MM.1S (cell line): ENCODE measurements at regions not wholly inside any gene's neighbourhood (a gene's known extent, or its start where the extent isn't known, plus 50 kb on each side); places are given as distances from the start of the nearest gene placed in this dataset.

Source experiments
- DNase-seq: peaks from one replicate; pipeline ENCODE4 v3.0.0-alpha.2; 2015
- H2AFZ ChIP-seq: fragments of 300-600 bp; sonication (generic); 2 replicates; pipeline ENCODE4 v1.6.0; 2016; ENCODE audit warnings: antibody characterized with exemption, low read length
- H3F3A ChIP-seq: fragments of 300-600 bp; sonication (generic); 2 replicates; pipeline ENCODE4 v1.6.1; 2016; ENCODE audit warnings: mild to moderate bottlenecking, antibody characterized with exemption, low read length, moderate library complexity, mixed read lengths; ENCODE audit not compliant: insufficient read depth
- H3K27ac ChIP-seq: fragments of 300-600 bp; sonication (generic); 2 replicates; pipeline ENCODE4 v1.5.1; 2016; ENCODE audit warnings: mild to moderate bottlenecking, low read length
- H3K27me3 ChIP-seq: fragments of 300-600 bp; sonication (generic); replicated peaks from 2 replicates; pipeline ENCODE4 v1.6.0; 2016; ENCODE audit warnings: low read length; ENCODE audit not compliant: insufficient read depth
- H3K36me3 ChIP-seq: fragments of 300-600 bp; sonication (generic); replicated peaks from 2 replicates; pipeline ENCODE4 v1.6.1; 2016; ENCODE audit warnings: mild to moderate bottlenecking, low read length, mixed read lengths; ENCODE audit not compliant: insufficient read depth
- H3K4me1 ChIP-seq: fragments of 300-600 bp; sonication (generic); 2 replicates; pipeline ENCODE4 v1.6.1; 2016; ENCODE audit warnings: low read length, mixed read lengths
- H3K4me2 ChIP-seq: fragments of 300-600 bp; sonication (generic); 2 replicates; pipeline ENCODE4 v1.6.0; 2016; ENCODE audit warnings: low read depth, low read length
- H3K4me3 ChIP-seq: fragments of 300-600 bp; sonication (generic); 2 replicates; pipeline ENCODE4 v1.5.1; 2016; ENCODE audit warnings: low read length, mixed read lengths
- H3K79me2 ChIP-seq: fragments of 300-600 bp; sonication (generic); 2 replicates; pipeline ENCODE4 v1.6.1; 2016; ENCODE audit warnings: mixed run types, low read length, mixed read lengths
- H3K9ac ChIP-seq: fragments of 300-600 bp; sonication (generic); 2 replicates; pipeline ENCODE4 v1.6.1; 2016; ENCODE audit warnings: low read length, mixed read lengths
- H3K9me2 ChIP-seq: fragments of 300-600 bp; sonication (generic); replicated peaks from 2 replicates; pipeline ENCODE4 v1.6.1; 2016; ENCODE audit warnings: mild to moderate bottlenecking, low read length, mixed read lengths; ENCODE audit not compliant: insufficient read depth
- H3K9me3 ChIP-seq: fragments of 300-600 bp; sonication (generic); replicated peaks from 2 replicates; pipeline ENCODE4 v1.6.1; 2016; ENCODE audit warnings: mild to moderate bottlenecking, low read length, mixed read lengths; ENCODE audit not compliant: insufficient read depth
- H4K20me1 ChIP-seq: fragments of 300-600 bp; sonication (generic); 2 replicates; pipeline ENCODE4 v1.6.1; 2016; ENCODE audit warnings: mild to moderate bottlenecking, low read length, moderate library complexity, mixed read lengths; ENCODE audit not compliant: insufficient read depth
- CTCF ChIP-seq: fragments of 300-600 bp; sonication (generic); IDR thresholded peaks from 2 replicates; pipeline ENCODE4 v1.5.1; 2016; ENCODE audit warnings: antibody characterized with exemption, low read length, mixed read lengths
- EZH2 ChIP-seq: fragments of 300-600 bp; sonication (generic); optimal IDR thresholded peaks from 2 replicates; pipeline ENCODE3; 2017; ENCODE audit warnings: low read depth, mild to moderate bottlenecking, antibody characterized with exemption, low read length, mixed read lengths
- EZH2phosphoT487 ChIP-seq: fragments of 300-600 bp; sonication (generic); IDR thresholded peaks from 2 replicates; pipeline ENCODE4 v1.6.1; 2018; ENCODE audit warnings: antibody characterized with exemption, low read length

GRCh38 chr6:9537381-9537780 lies 877.5 kb downstream of the TFAP2A start:
- H3K9me3 ChIP-seq = no peaks in the 10 kb centered on the region
- H3K4me1 ChIP-seq = no peaks in the 10 kb centered on the region
- no peak overlapping the region for H3K4me3 ChIP-seq
- no peaks in the 10 kb centered on the region for H3F3A ChIP-seq
- H3K27me3 ChIP-seq = no peaks in the 10 kb centered on the region
- H2AFZ ChIP-seq = no peak overlapping the region
- H3K9ac ChIP-seq = no peak overlapping the region
- H3K9me2 ChIP-seq = no peaks in the 10 kb centered on the region
- H3K27ac ChIP-seq = no peak overlapping the region
- no peak for DNase-seq
- H3K36me3 ChIP-seq = no peaks in the 10 kb centered on the region
- no peak overlapping the region for H3K4me2 ChIP-seq
- H3K79me2 ChIP-seq = no peaks in the 10 kb centered on the region
- H4K20me1 ChIP-seq = no peaks in the 10 kb centered on the region
- no peak for TF ChIP-seq EZH2
- TF ChIP-seq CTCF = no peak
- no peak for TF ChIP-seq EZH2phosphoT487

- H3K4me3 ChIP-seq = no peak overlapping the region
- H3K36me3 ChIP-seq = no peaks in the 10 kb centered on the region
- H3K4me2 ChIP-seq = no peak overlapping the region
- H3K79me2 ChIP-seq = no peaks in the 10 kb centered on the region
- H3K9me3 ChIP-seq = no peaks in the 10 kb centered on the region
- TF ChIP-seq EZH2 = no peak
- TF ChIP-seq EZH2phosphoT487 = no peak
- TF ChIP-seq CTCF = no peak
- H3F3A ChIP-seq = no peaks in the 10 kb centered on the region
- H3K27ac ChIP-seq = no peak overlapping the region
- DNase-seq = no peak
- no peaks in the 10 kb centered on the region for H3K27me3 ChIP-seq
- no peak overlapping the region for H2AFZ ChIP-seq
- no peaks in the 10 kb centered on the region for H3K4me1 ChIP-seq
- no peak overlapping the region for H3K9ac ChIP-seq
- no peaks in the 10 kb centered on the region for H3K9me2 ChIP-seq
- H4K20me1 ChIP-seq = no peaks in the 10 kb centered on the region
These were observed 879.8 kb downstream of the TFAP2A start for GRCh38 chr6:9535106-9535505.

DNA sequence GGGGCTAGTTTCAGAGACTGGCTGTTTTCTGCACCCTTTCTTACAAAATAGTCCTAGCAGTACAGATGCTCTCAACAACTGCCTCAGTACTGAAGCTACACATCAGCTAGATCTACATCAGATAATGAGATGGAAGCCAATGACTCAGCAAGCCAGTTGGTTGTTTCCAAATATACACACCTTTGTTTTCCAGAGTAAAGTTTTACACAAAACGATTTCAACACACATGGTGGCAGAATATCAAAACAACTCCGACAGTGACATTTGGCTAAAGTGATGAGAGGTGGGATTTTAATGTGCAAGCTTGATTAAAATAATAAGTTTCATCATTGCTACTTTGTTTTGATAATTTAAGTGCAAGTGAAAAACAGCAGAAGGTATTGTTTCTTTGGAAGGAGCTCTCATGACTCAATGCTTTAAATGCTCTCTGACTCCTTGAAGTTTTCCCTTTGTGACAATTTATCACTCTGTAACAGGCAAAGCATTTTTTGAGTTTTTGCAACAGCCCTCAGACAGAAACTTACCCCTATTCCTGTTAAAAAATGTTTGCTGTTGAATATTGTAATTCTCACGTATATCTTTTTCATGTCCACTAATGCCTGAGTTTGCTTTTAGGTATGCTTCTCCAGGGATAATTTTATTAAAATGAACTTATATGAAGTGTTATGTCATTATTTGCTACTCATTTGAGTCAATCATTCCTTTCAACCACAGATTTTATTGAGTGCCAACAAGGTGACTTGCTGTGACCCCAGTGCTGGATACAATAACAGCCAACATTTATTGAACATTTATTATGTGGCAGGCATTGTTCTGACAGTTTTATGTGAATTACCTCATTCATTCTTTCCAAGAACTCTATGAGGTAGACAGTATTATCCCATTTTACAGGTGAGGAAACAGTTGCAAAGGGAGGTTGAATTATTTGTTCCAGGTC lies 882.0 kb downstream of the TFAP2A start:
- H3K4me3 ChIP-seq = no peak overlapping the region
- TF ChIP-seq CTCF = no peak
- no peak for TF ChIP-seq EZH2
- TF ChIP-seq EZH2phosphoT487 = no peak
- H3K36me3 ChIP-seq = no peaks in the 10 kb centered on the region
- no peak overlapping the region for H3K27ac ChIP-seq
- no peak for DNase-seq
- H3K79me2 ChIP-seq = no peaks in the 10 kb centered on the region
- H3K4me2 ChIP-seq = no peak overlapping the region
- H3K9me3 ChIP-seq = no peaks in the 10 kb centered on the region
- no peaks in the 10 kb centered on the region for H3F3A ChIP-seq
- no peak overlapping the region for H2AFZ ChIP-seq
- H3K9me2 ChIP-seq = no peaks in the 10 kb centered on the region
- no peak overlapping the region for H3K9ac ChIP-seq
- H3K4me1 ChIP-seq = no peaks in the 10 kb centered on the region
- no peaks in the 10 kb centered on the region for H3K27me3 ChIP-seq
- H4K20me1 ChIP-seq = no peaks in the 10 kb centered on the region
